ENCODE measurements at regions not wholly inside any gene's neighbourhood (a gene's known extent, or its start where the extent isn't known, plus 50 kb on each side); places are given as distances from the start of the nearest gene placed in this dataset.

GRCh38 chr17:71163121-71163812, 957.6 kb upstream of the SOX9 start:
- Histone ChIP-seq H3K4me3 (no peak overlapping the region), H3K27ac (no peak overlapping the region), H3K9me3 (no peaks in the 10 kb centered on the region), H3K27me3 (no peaks in the 10 kb centered on the region), H3K4me1 (no peaks in the 10 kb centered on the region), H3K36me3 (no peaks in the 10 kb centered on the region)
- DNase-seq (no peak), ATAC-seq (no peak)
- intact Hi-C loops (cut with DNase I) = no loop called here
- 60 to 61% methylated on average over 6 of the region's 6 CpGs for WGBS, 2 donors
- no peak for TF ChIP-seq CTCF (IDR thresholded peaks at IDR 0.05)

- Histone ChIP-seq H3K4me3 (no peak overlapping the region), H3K9me3 (no peaks in the 10 kb centered on the region), H3K4me1 (no peaks in the 10 kb centered on the region), H3K27me3 (no peaks in the 10 kb centered on the region), H3K36me3 (no peaks in the 10 kb centered on the region), H3K27ac (no peak overlapping the region)
- ATAC-seq (no peak), DNase-seq (no peak)
- TF ChIP-seq CTCF (IDR thresholded peaks at IDR 0.05) = no peak
- 80 to 82% methylated on average over 8 of the region's 8 CpGs for WGBS, 2 donors
- intact Hi-C loops (cut with DNase I) = no loop called here
These were observed 957.1 kb upstream of the SOX9 start for GRCh38 chr17:71163813-71164122.

GRCh38 chr17:71164561-71164960, 956.3 kb upstream of the SOX9 start:
- Histone ChIP-seq H3K36me3 (no peaks in the 10 kb centered on the region), H3K27me3 (no peaks in the 10 kb centered on the region), H3K4me1 (no peaks in the 10 kb centered on the region), H3K27ac (no peak overlapping the region), H3K9me3 (no peaks in the 10 kb centered on the region), H3K4me3 (no peak overlapping the region)
- ATAC-seq = no peak
- no peak for TF ChIP-seq CTCF (IDR thresholded peaks at IDR 0.05)
- WGBS, 2 donors = 60 to 62% methylated on average over 3 of the region's 3 CpGs
- intact Hi-C loops (cut with DNase I) = no loop called here
- DNase-seq = no peak

GRCh38 chr17:71166311-71166710, 954.5 kb upstream of the SOX9 start:
- WGBS, 2 donors = 50 to 52% methylated on average over 2 of the region's 2 CpGs
- no peak for TF ChIP-seq CTCF (IDR thresholded peaks at IDR 0.05)
- intact Hi-C loops (cut with DNase I) = no loop called here
- H3K27me3 ChIP-seq = no peaks in the 10 kb centered on the region
- DNase-seq (no peak), ATAC-seq (no peak)
- no peaks in the 10 kb centered on the region for H3K4me1 ChIP-seq
- H3K27ac ChIP-seq = no peak overlapping the region
- H3K36me3 ChIP-seq = no peaks in the 10 kb centered on the region
- no peak overlapping the region for H3K4me3 ChIP-seq
- no peaks in the 10 kb centered on the region for H3K9me3 ChIP-seq
